Heart left ventricle (tissue), 16 donors: ENCODE measurements at regions not wholly inside any gene's neighbourhood (a gene's known extent, or its start where the extent isn't known, plus 50 kb on each side); places are given as distances from the start of the nearest gene placed in this dataset.

Source experiments
- ATAC-seq, 4 donors: fragments of 200-7000 bp; cut with Tn5 transposase; one replicate each; pipeline ENCODE4 v1.9.1; 2020 to 2022; ENCODE audit warnings: moderate library complexity in 4 of 4, mild to moderate bottlenecking in 3 of 4, moderate number of reproducible peaks in 1 of 4
- DNase-seq, 5 donors: peaks; one replicate each; pipeline ENCODE4 v3.0.0-alpha.2; 2020
- H3K27ac ChIP-seq, 12 donors: fragments of 200-600 bp; sonication (generic) in 4 of 12; one replicate each; pipeline versions ENCODE4 v1.5.0 to v1.8.0; 2016 to 2022; ENCODE audit warnings: mild to moderate bottlenecking in 2 of 12
- H3K27me3 ChIP-seq, 9 donors: fragments of 200-600 bp; sonication (generic) in 2 of 9; one replicate each; pipeline versions ENCODE4 v1.5.1 to v1.8.0; 2016 to 2022; ENCODE audit warnings: mild to moderate bottlenecking in 3 of 9
- H3K36me3 ChIP-seq, 9 donors: fragments of 200-600 bp; sonication (generic) in 2 of 9; one replicate each; pipeline versions ENCODE4 v1.5.0 to v1.8.0; 2018 to 2022; ENCODE audit warnings: mild to moderate bottlenecking in 2 of 9
- H3K4me1 ChIP-seq, 12 donors: fragments of 200-600 bp; sonication (generic) in 4 of 12; one replicate each; pipeline versions ENCODE4 v1.5.0 to v1.8.0; 2016 to 2022; ENCODE audit warnings: mild to moderate bottlenecking in 3 of 12
- H3K4me3 ChIP-seq, 12 donors: fragments of 200-600 bp; sonication (generic) in 4 of 12; one replicate each; pipeline versions ENCODE4 v1.5.0 to v1.8.0; 2017 to 2022; ENCODE audit warnings: mild to moderate bottlenecking in 9 of 12, moderate library complexity in 4 of 12
- H3K9me3 ChIP-seq, 12 donors: fragments of 200-600 bp; sonication (generic) in 4 of 12; one replicate each; pipeline versions ENCODE4 v1.5.0 to v1.8.0; 2016 to 2022; ENCODE audit warnings: mild to moderate bottlenecking in 1 of 12
- POLR2A ChIP-seq, 2 donors: fragments of 450-650 bp; IDR thresholded peaks; one replicate each; pipeline ENCODE4 v1.6.1; 2017; ENCODE audit warnings: antibody characterized with exemption in 2 of 2, mild to moderate bottlenecking in 2 of 2, moderate library complexity in 2 of 2
- WGBS, 4 donors: extraction: QIAGEN DNeasy Blood & Tissue Kit in 2 of 4; methylation state at CpG; one replicate each; pipeline versions ENCODE4 v1.1.5 to v1.1.7; 2013 to 2018; 5-methylcytosine and 5-hydroxymethylcytosine counted together
- intact Hi-C, 10 donors: fragments of 100-400 bp; cut with DNase I; formaldehyde crosslinking; loops; one replicate each; pipeline versions ENCODE4 v1.11.1 to v1.14.2; 2022
- TF ChIP-seq, protein P1 (sequence below), 12 donors: fragments of 200-600 bp; sonication (generic) in 4 of 12; IDR thresholded peaks; one replicate each; pipeline versions ENCODE4 v1.5.0 to v1.8.0; 2018 to 2022; ENCODE audit warnings: antibody characterized with exemption in 12 of 12, mild to moderate bottlenecking in 5 of 12
- donor health status: ischemic (EF 13 %, LVEDD 7.1; RV severe dilation, severe dysfunction).
- donor health status: healthy with polysubstance abuse.
- donor health status: DM: no; HTN: yes; CAD: no.
- donor health status: DM: no; HTN: no; CAD: no.
- donor health status: ischemic (EF 25% LVEDD 6.9; RV normal size, moderate dysfunction).
- donor health status: ischemic (EF 25% LVEDD 5.7; RV mildly dilated, moderate dysfunction).
- donor health status: healthy.
- donor health status: DM: yes; HTN: yes; CAD: no.
- donor health status: ischemic (EF 35%, LVEDD 5.7; RV mildly dilated, moderate dysfunction).
- donor health status: nonischemic (EF 11% LVEDD 7.7; RV severe dilation, severe dysfunction).
- donor health status: DM: yes; HTN: yes; CAD: no.
- donor health status: PGD.
- donor health status: ischemic (EF 29% LVEDD 5.4; RV normal size, mild dysfunction).
- donor health status: nonischemic (EF 23%, LVEDD 6.1; RV moderate dilation, normal function).

DNA sequence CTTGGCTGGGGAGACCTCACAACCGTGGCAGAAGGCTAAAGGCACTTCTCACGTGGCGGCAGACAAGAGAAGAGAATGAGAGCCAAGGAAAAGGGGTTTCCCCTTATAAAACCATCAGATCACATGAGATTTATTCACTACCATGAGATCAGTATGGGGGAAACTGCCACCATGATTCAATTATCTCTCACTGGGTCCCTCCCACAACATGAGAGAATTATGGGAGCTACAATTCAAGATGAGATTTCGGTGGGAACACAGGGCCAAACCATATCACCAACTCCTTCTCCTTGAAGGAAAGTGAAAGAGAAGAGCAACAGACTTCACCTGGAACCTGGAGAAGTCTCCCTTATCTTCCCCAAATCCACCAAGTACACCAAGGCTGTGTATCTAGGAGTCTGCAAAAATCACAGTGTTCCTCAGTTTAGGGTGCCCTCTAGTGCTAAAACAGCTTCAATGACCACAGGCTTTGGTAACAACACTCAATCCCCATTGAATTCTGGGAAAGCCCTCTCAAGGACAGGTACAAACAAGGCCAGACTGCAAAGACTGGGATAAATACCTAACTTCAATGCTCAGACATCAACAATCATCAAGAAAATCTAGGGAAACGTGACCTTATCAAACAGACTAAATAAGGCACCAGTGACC lies 148.8 kb upstream of the SRD5A2 start:
- intact Hi-C loops: no loop called here
- WGBS, 4 donors: 67 to 75% (median 70%) methylated on average over 5 of the region's 5 CpGs

DNA sequence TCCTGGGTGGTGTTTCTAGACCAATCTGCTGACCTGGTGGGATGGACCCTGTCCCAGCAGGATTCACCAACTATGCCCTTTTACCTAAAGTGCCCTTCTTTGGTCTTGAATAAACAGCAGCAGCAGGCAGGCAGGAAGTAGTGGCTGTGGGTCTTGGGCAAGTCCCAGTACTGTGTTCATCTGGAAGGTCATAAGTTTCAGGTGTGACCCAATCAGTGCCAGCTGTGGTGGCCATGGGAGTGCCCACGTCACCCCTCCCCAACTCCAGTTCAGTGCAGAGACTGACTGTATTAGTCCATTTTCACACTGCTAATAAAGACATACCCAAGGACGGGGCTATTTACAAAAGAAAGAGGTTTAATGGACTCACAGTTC lies 148.3 kb upstream of the SRD5A2 start:
- H3K27ac ChIP-seq: no peak overlapping the region
- DNase-seq: no peak
- intact Hi-C loops: no loop called here
- peaks cover 0 to 20% (median 0%) of the 10 kb centered on the region in 12 donors for H3K9me3 ChIP-seq
- H3K36me3 ChIP-seq: no peaks in the 10 kb centered on the region
- ATAC-seq: no peak
- no peak overlapping the region for H3K4me3 ChIP-seq
- no peaks in the 10 kb centered on the region for H3K4me1 ChIP-seq
- TF ChIP-seq, protein P1, sequence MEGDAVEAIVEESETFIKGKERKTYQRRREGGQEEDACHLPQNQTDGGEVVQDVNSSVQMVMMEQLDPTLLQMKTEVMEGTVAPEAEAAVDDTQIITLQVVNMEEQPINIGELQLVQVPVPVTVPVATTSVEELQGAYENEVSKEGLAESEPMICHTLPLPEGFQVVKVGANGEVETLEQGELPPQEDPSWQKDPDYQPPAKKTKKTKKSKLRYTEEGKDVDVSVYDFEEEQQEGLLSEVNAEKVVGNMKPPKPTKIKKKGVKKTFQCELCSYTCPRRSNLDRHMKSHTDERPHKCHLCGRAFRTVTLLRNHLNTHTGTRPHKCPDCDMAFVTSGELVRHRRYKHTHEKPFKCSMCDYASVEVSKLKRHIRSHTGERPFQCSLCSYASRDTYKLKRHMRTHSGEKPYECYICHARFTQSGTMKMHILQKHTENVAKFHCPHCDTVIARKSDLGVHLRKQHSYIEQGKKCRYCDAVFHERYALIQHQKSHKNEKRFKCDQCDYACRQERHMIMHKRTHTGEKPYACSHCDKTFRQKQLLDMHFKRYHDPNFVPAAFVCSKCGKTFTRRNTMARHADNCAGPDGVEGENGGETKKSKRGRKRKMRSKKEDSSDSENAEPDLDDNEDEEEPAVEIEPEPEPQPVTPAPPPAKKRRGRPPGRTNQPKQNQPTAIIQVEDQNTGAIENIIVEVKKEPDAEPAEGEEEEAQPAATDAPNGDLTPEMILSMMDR (IDR thresholded peaks at IDR 0.05): no peak
- TF ChIP-seq POLR2A (IDR thresholded peaks at IDR 0.05): no peak
- H3K27me3 ChIP-seq: no peaks in the 10 kb centered on the region
- 66 to 91% (median 81%) methylated on average over 2 of the region's 2 CpGs for WGBS, 4 donors

More for the DNA sequence above, 148.8 kb upstream of the SRD5A2 start:
- no peaks in the 10 kb centered on the region for H3K36me3 ChIP-seq
- ATAC-seq (no peak), DNase-seq (no peak)
- H3K9me3 ChIP-seq: peaks cover 0 to 19% (median 0%) of the 10 kb centered on the region in 12 donors
- no peaks in the 10 kb centered on the region for H3K27me3 ChIP-seq
- TF ChIP-seq, protein P1 (IDR thresholded peaks at IDR 0.05): peak in 2 of 12 donors; percentile 6 to 18
- TF ChIP-seq POLR2A (IDR thresholded peaks at IDR 0.05): no peak
- H3K27ac ChIP-seq: no peak overlapping the region
- no peak overlapping the region for H3K4me3 ChIP-seq
- no peaks in the 10 kb centered on the region for H3K4me1 ChIP-seq

DNA sequence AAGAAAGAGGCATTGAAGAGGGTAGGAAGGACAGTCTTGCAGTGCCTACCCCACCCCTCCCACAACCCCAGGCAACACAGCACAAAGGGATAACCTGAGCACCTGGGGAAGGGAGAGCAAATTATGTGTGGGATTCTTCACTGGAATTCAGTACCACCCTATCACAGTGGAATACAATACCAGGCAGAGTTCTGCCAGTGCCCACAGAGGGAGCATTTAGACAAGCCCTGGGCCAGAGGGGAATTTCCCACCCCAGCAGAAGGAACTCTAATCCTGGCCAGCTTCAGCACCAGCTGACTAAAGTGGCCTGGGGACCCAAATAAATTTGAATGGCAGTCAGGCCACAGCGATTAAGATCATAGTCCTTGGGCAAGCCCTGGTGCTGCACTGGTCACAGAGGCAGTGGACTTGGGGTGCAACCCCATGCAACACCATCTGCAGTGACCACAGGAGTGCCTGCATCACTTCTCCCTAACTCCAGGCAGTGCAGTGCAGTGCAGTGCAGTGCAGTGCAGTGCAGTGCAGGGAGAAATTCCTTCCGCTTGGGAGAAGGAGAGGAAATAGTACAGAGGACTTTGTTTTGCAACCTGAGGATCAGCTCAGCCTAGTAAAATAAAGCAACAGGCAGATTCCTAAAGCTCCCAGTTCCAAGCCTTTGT lies 147.8 kb upstream of the SRD5A2 start:
- Histone ChIP-seq H3K27me3 (no peaks in the 10 kb centered on the region), H3K27ac (no peak overlapping the region), H3K9me3 (peaks cover 0 to 20% (median 0%) of the 10 kb centered on the region in 12 donors), H3K4me1 (no peaks in the 10 kb centered on the region), H3K4me3 (no peak overlapping the region), H3K36me3 (no peaks in the 10 kb centered on the region)
- intact Hi-C loops: no loop called here
- WGBS, 4 donors: 78 to 89% (median 86%) methylated on average over 2 of the region's 2 CpGs
- ATAC-seq: no peak
- no peak for DNase-seq
- no peak for TF ChIP-seq POLR2A (IDR thresholded peaks at IDR 0.05)
- TF ChIP-seq, protein P1 (IDR thresholded peaks at IDR 0.05): no peak

DNA sequence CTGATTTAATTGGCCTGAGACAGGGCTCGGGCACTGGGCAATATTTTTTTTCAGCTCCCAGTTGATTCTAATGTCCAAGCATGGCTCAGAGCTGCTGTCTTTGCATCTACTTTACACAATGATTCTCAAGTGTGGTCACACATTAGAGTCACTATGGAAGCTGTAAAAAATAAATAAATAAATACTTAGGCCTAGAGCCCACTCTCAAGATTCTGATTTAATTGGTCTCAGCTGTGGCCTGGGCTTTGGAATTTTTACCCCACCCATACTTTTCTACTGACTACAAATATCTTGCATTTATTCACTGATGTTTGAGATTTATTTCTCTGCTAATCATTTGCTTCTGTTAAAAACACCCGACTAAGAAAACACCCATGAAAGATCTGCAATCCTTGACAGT lies 145.7 kb upstream of the SRD5A2 start:
- Histone ChIP-seq H3K36me3 (no peaks in the 10 kb centered on the region), H3K9me3 (peaks cover 0 to 15% (median 0%) of the 10 kb centered on the region in 12 donors), H3K27ac (no peak overlapping the region), H3K4me1 (no peaks in the 10 kb centered on the region), H3K4me3 (no peak overlapping the region), H3K27me3 (no peaks in the 10 kb centered on the region)
- intact Hi-C loops: no loop called here
- no peak for ATAC-seq
- no peak for DNase-seq
- TF ChIP-seq, protein P1 (IDR thresholded peaks at IDR 0.05): no peak
- TF ChIP-seq POLR2A (IDR thresholded peaks at IDR 0.05): no peak
- WGBS, 4 donors: 84 to 91% (median 89%) methylated on average over 2 of the region's 2 CpGs
